B cell (primary cell): ENCODE measurements at regions not wholly inside any gene's neighbourhood (a gene's known extent, or its start where the extent isn't known, plus 50 kb on each side); places are given as distances from the start of the nearest gene placed in this dataset.

Experiments used
- ATAC-seq: fragments of 200-7000 bp; cut with Tn5 transposase; one replicate; pipeline ENCODE4 v1.10.0; 2021; ENCODE audit warnings: low read depth, mild to moderate bottlenecking, moderate number of reproducible peaks, moderate library complexity
- CTCF ChIA-PET: fragments of 350-600 bp; sonication (Branson Sonifier 250); formaldehyde crosslinking; loops from one replicate; lab custom pipeline; 2021; ENCODE audit warnings: antibody characterized with exemption, inconsistent platforms; lab: Charles Lee
- POLR2A ChIA-PET: fragments of 350-600 bp; sonication (Branson Sonifier 250); formaldehyde crosslinking; loops from one replicate; lab custom pipeline; 2021; ENCODE audit warnings: antibody characterized with exemption; lab: Charles Lee
- DNase-seq: peaks from one replicate; pipeline ENCODE4 v3.0.0; 2013
- H2AFZ ChIP-seq: 2 replicates; pipeline ENCODE4 v1.6.1; 2012; ENCODE audit warnings: mild to moderate bottlenecking, low read depth, low read length; ENCODE audit not compliant: insufficient read depth, poor library complexity, severe bottlenecking
- H3K27ac ChIP-seq, 2 donors: 1 replicate in 1 of 2; 2 replicates in 1 of 2; pipeline ENCODE4 v1.5.1; 2012 to 2013; ENCODE audit warnings: low read length in 2 of 2, mild to moderate bottlenecking in 2 of 2, moderate library complexity in 1 of 2
- H3K27me3 ChIP-seq, 4 experiments: fragments of 200-600 bp in 1 of 4; sonication (generic) in 1 of 4; replicated peaks in 1 of 4; 1 replicate in 2 of 4; 2 replicates in 2 of 4; pipeline versions ENCODE4 v1.6.1 to v1.7.0; 2013 to 2016; ENCODE audit warnings: low read length in 3 of 4, mild to moderate bottlenecking in 2 of 4, mixed read lengths in 1 of 4, moderate library complexity in 1 of 4; ENCODE audit not compliant: insufficient read depth in 4 of 4, control insufficient read depth in 3 of 4; ENCODE audit errors: control extremely low read depth in 1 of 4
- H3K36me3 ChIP-seq, 2 experiments: replicated peaks in 1 of 2; 1 replicate in 1 of 2; 2 replicates in 1 of 2; pipeline versions ENCODE4 v1.6.1 to v1.7.1; 2013; ENCODE audit warnings: low read length in 1 of 2; ENCODE audit not compliant: insufficient read depth in 2 of 2, control insufficient read depth in 1 of 2; ENCODE audit errors: control extremely low read depth in 1 of 2, extremely low read depth in 1 of 2
- H3K4me1 ChIP-seq, 2 donors: fragments of 200-600 bp in 1 of 2; sonication (generic) in 1 of 2; 1 replicate in 1 of 2; 2 replicates in 1 of 2; pipeline versions ENCODE4 v1.5.1 to v1.6.1; 2013 to 2017; ENCODE audit warnings: low read length in 2 of 2; ENCODE audit not compliant: control insufficient read depth in 2 of 2, insufficient read depth in 2 of 2
- H3K4me2 ChIP-seq: replicated peaks from 2 replicates; pipeline ENCODE3; 2012; ENCODE audit warnings: mild to moderate bottlenecking, low read depth, low read length; ENCODE audit not compliant: poor library complexity, severe bottlenecking
- H3K4me3 ChIP-seq, 5 experiments: fragments of 200-600 bp in 1 of 5; sonication (generic) in 1 of 5; 1 replicate in 3 of 5; 2 replicates in 2 of 5; pipeline versions ENCODE4 v1.5.1 to v1.7.0; 2011 to 2016; ENCODE audit warnings: low read length in 4 of 5, mild to moderate bottlenecking in 4 of 5, low read depth in 2 of 5, control low read depth in 1 of 5, moderate library complexity in 1 of 5; ENCODE audit not compliant: insufficient read depth in 1 of 5; ENCODE audit errors: control extremely low read depth in 1 of 5, extremely low read depth in 1 of 5
- H3K79me2 ChIP-seq: fragments of 200-600 bp; sonication (generic); one replicate; pipeline ENCODE4 v1.6.0; 2016; ENCODE audit warnings: low read length; ENCODE audit not compliant: control insufficient read depth, insufficient read depth
- H3K9ac ChIP-seq: fragments of 200-600 bp; sonication (generic); 2 replicates; pipeline ENCODE4 v1.6.1; 2017; ENCODE audit warnings: mild to moderate bottlenecking, low read length, moderate library complexity
- H3K9me3 ChIP-seq, 3 donors: one replicate each; pipeline versions ENCODE4 v1.6.1 to v1.7.1; 2013; ENCODE audit warnings: low read length in 2 of 3; ENCODE audit not compliant: control insufficient read depth in 2 of 3, insufficient read depth in 1 of 3; ENCODE audit errors: control extremely low read depth in 1 of 3
- H4K20me1 ChIP-seq: 2 replicates; pipeline ENCODE4 v1.6.0; 2012; ENCODE audit warnings: mild to moderate bottlenecking, low read length; ENCODE audit not compliant: insufficient read depth, control insufficient read depth, poor library complexity, severe bottlenecking
- H3K27ac Mint-ChIP-seq: one replicate; pipeline ENCODE4 v1.8.0; 2021; ENCODE audit warnings: mixed read lengths
- H3K27me3 Mint-ChIP-seq: one replicate; pipeline ENCODE4 v1.8.0; 2021; ENCODE audit warnings: mixed read lengths
- H3K4me1 Mint-ChIP-seq: one replicate; pipeline ENCODE4 v1.8.0; 2021; ENCODE audit warnings: mixed read lengths
- H3K4me3 Mint-ChIP-seq: one replicate; pipeline ENCODE4 v1.8.0; 2021; ENCODE audit warnings: mixed read lengths
- H3K9me3 Mint-ChIP-seq: one replicate; pipeline ENCODE4 v1.8.0; 2022; ENCODE audit warnings: mixed read lengths; ENCODE audit not compliant: insufficient read depth
- CTCF ChIP-seq: fragments of 200-600 bp; IDR thresholded peaks from one replicate; pipeline ENCODE4 v1.8.0; 2022; ENCODE audit warnings: antibody characterized with exemption, mild to moderate bottlenecking
- EZH2 ChIP-seq: IDR thresholded peaks from 2 replicates; pipeline ENCODE4 v1.6.1; 2012; ENCODE audit warnings: borderline replicate concordance, low read depth, mild to moderate bottlenecking, moderate library complexity, low read length; ENCODE audit not compliant: insufficient read depth, poor library complexity, severe bottlenecking
- WGBS: methylation state at CpG from one replicate; pipeline ENCODE4 v1.1.5; 2013; ENCODE audit warnings: missing lambda C conversion rate; ENCODE audit not compliant: insufficient coverage; 5-methylcytosine and 5-hydroxymethylcytosine counted together
- intact Hi-C: fragments of 100-400 bp; cut with micrococcal nuclease; formaldehyde crosslinking; loops from one replicate; pipeline ENCODE4 v1.10.0; 2022

- TF ChIP-seq CTCF = no peak
- no peak for TF ChIP-seq EZH2
- no peak overlapping the region for H3K27ac Mint-ChIP-seq
- H3K4me3 Mint-ChIP-seq = no peak overlapping the region
- Histone ChIP-seq H2AFZ (no peak overlapping the region), H3K9ac (no peak overlapping the region), H3K79me2 (no peaks in the 10 kb centered on the region), H3K27me3 (no peaks in the 10 kb centered on the region), H3K9me3 (no peaks in the 10 kb centered on the region), H4K20me1 (no peaks in the 10 kb centered on the region), H3K4me2 (no peak overlapping the region), H3K4me1 (peaks cover 14 to 17% of the 10 kb centered on the region in 2 donors), H3K27ac (no peak overlapping the region), H3K36me3 (no peaks in the 10 kb centered on the region), H3K4me3 (no peak overlapping the region)
- ChIA-PET POLR2A (no interaction called here), CTCF (interaction anchor here (3.0 kb wide), 1 partner anchor 69 kb away, joined by 10 read pairs; no protein-coding TSS in a partner anchor)
- ATAC-seq (no peak), DNase-seq (no peak)
- peaks cover 12% of the 10 kb centered on the region for H3K4me1 Mint-ChIP-seq
- intact Hi-C loops = no loop called here
- 80% methylated on average over 2 of the region's 3 CpGs for WGBS
- no peaks in the 10 kb centered on the region for H3K9me3 Mint-ChIP-seq
- H3K27me3 Mint-ChIP-seq = peaks cover 8% of the 10 kb centered on the region
Measured at GRCh38 chr9:99300603-99301002, 78.5 kb downstream of the SEC61B start.

- intact Hi-C loops = no loop called here
- CTCF ChIA-PET = interaction anchor here (0.9 to 1.3 kb wide), 3 partner anchors 10 to 72 kb away, joined by 3 to 5 read pairs (median 4); no protein-coding TSS in a partner anchor
Measured at GRCh38 chr9:99303177-99303576, 81.1 kb downstream of the SEC61B start.

More at GRCh38 chr9:99303177-99303576, 81.1 kb downstream of the SEC61B start:
- H3K79me2 ChIP-seq = no peaks in the 10 kb centered on the region
- Mint-ChIP-seq H3K4me3 (no peak overlapping the region), H3K27ac (no peak overlapping the region), H3K4me1 (no peaks in the 10 kb centered on the region), H3K9me3 (no peaks in the 10 kb centered on the region), H3K27me3 (peaks cover 10% of the 10 kb centered on the region)
- no peak overlapping the region for H2AFZ ChIP-seq
- no peaks in the 10 kb centered on the region for H4K20me1 ChIP-seq
- H3K36me3 ChIP-seq = no peaks in the 10 kb centered on the region
- H3K4me3 ChIP-seq = no peak overlapping the region
- WGBS = 88% methylated on average over 4 of the region's 6 CpGs
- no peak for ATAC-seq
- no peaks in the 10 kb centered on the region for H3K9me3 ChIP-seq
- TF ChIP-seq CTCF (no peak), EZH2 (no peak)
- no peak overlapping the region for H3K27ac ChIP-seq
- DNase-seq = no peak
- H3K27me3 ChIP-seq = no peaks in the 10 kb centered on the region
- no peak overlapping the region for H3K9ac ChIP-seq
- H3K4me1 ChIP-seq = no peaks in the 10 kb centered on the region
- H3K4me2 ChIP-seq = no peak overlapping the region
- POLR2A ChIA-PET = no interaction called here
